Activated CD8-positive, alpha-beta memory T cell treated with anti-CD3 and anti-CD28 coated beads, Interleukin-2, amount 10 ng/mL, durations not matched to agents 7 days and 5 days (primary cell): ENCODE measurements at regions not wholly inside any gene's neighbourhood (a gene's known extent, or its start where the extent isn't known, plus 50 kb on each side); places are given as distances from the start of the nearest gene placed in this dataset.
"Not testable (repeated sequence)": the region's sequence is repeated elsewhere in the genome, so short reads cannot be mapped to it uniquely, and the experiment has no call there.

Experiments
- ATAC-seq: fragments of 150-1000 bp; cut with Tn5 transposase; one replicate; pipeline ENCODE4 v1.10.0; 2021; ENCODE audit warnings: moderate library complexity
- CTCF ChIA-PET: fragments of 350-600 bp; sonication (Branson Sonifier 250); formaldehyde crosslinking; loops from one replicate; lab custom pipeline; 2021; ENCODE audit warnings: antibody characterized with exemption; lab: Charles Lee
- DNase-seq: peaks from one replicate; pipeline ENCODE4 v3.0.0-alpha.2; 2020
- H3K27ac Mint-ChIP-seq: one replicate; pipeline ENCODE4 v1.8.0; 2021; ENCODE audit warnings: mild to moderate bottlenecking, mixed read lengths
- H3K27me3 Mint-ChIP-seq: one replicate; pipeline ENCODE4 v1.8.0; 2021; ENCODE audit warnings: mixed read lengths
- H3K36me3 Mint-ChIP-seq: one replicate; pipeline ENCODE4 v1.8.0; 2021; ENCODE audit warnings: mild to moderate bottlenecking, mixed read lengths
- H3K4me1 Mint-ChIP-seq: one replicate; pipeline ENCODE4 v1.8.0; 2021; ENCODE audit warnings: mixed read lengths
- H3K4me3 Mint-ChIP-seq: one replicate; pipeline ENCODE4 v1.8.0; 2021; ENCODE audit warnings: mild to moderate bottlenecking, moderate library complexity, mixed read lengths
- H3K9me3 Mint-ChIP-seq: one replicate; pipeline ENCODE4 v1.8.0; 2022; ENCODE audit warnings: low read depth, mixed read lengths

DNA sequence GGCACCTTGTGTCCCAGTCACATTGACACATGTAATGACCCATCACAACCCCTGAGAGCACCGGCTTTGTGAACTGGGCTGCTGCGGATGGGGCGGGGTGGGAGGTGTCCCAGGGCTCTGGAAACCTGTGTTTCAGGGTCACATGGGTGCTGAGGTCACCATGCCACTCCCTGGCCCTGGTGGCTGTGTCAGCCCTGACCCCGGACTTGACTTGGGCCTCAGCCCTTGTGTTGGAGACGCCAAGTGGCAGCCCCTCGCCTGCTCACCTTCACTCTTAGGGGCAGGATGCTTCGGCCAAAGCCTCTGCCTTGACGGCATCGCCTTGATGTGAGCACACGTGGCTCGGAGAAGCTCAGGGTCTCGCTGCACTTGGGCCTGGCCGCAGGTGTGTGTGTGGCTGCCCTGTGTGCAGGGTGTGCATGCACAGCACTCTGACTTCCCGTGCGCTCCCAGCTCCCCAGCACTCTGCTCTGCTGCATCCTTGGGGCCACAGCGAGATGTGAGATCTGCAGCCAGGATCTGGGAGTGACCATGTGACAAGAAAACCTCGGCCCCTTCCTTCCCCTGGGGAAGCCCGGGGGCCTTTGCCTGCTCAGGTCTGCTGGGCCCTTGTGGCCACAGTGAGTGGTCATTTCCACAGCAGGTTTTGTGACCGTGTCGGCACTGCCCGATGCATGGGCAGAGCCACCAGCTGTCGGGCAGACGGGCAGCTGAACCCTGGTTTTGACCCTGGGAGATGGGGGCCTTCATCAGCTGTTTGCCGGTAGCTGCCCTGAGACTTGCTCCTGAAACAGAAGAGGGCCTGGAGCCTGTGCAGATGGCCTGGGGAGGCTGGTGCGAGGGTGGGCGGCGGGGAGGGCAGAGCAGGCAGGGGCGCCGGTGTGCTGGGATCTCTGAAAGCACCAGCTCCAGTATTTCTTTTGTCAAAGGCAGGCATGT, 167.4 kb downstream of the KIF26A start:
- CTCF ChIA-PET = interaction anchor here (0.6 kb wide), 1 partner anchor 119 kb away, joined by 3 read pairs; no protein-coding TSS in a partner anchor
- H3K36me3 Mint-ChIP-seq = peaks cover 3% of the 10 kb centered on the region
- H3K9me3 Mint-ChIP-seq = peaks cover 3% of the 10 kb centered on the region
- H3K4me3 Mint-ChIP-seq = no peak overlapping the region
- ATAC-seq (no peak), DNase-seq (no peak)
- no peak overlapping the region for H3K27ac Mint-ChIP-seq
- peaks cover 2% of the 10 kb centered on the region for H3K4me1 Mint-ChIP-seq
- no peaks in the 10 kb centered on the region for H3K27me3 Mint-ChIP-seq

- ATAC-seq (no peak), DNase-seq (no peak)
- Mint-ChIP-seq H3K4me1 (no peaks in the 10 kb centered on the region), H3K27ac (no peak overlapping the region), H3K9me3 (no peaks in the 10 kb centered on the region), H3K4me3 (no peak overlapping the region), H3K27me3 (no peaks in the 10 kb centered on the region), H3K36me3 (no peaks in the 10 kb centered on the region)
- CTCF ChIA-PET = interaction anchor here (0.6 kb wide), 1 partner anchor 118 kb away, joined by 3 read pairs; no protein-coding TSS in a partner anchor
Observed at GRCh38 chr14:104306450-104307040, 168.2 kb downstream of the KIF26A start.

DNA sequence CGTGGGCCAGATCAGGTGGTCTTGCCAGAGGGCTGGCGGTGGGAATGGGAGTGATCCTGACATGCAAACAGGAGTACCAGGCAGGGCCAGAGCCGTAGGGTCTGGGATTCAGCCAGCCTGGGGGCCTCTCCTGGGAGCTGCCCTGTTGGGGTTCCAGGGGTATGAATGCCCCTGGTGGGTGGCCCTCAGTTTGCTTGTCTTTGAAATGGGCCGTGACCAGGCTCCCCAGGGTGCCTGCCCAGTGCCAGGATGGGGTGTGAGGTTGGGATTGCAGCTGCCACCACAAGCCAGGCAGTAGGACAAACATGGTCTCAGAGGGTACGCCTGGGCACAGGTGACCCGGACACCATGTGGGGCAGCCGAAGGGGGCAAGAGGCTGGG, 168.8 kb downstream of the KIF26A start:
- Mint-ChIP-seq H3K27ac (no peak overlapping the region), H3K27me3 (no peaks in the 10 kb centered on the region), H3K4me1 (no peaks in the 10 kb centered on the region), H3K9me3 (no peaks in the 10 kb centered on the region), H3K36me3 (no peaks in the 10 kb centered on the region), H3K4me3 (no peak overlapping the region)
- CTCF ChIA-PET = no interaction called here
- no peak for DNase-seq
- ATAC-seq = no peak

- no peaks in the 10 kb centered on the region for H3K27me3 Mint-ChIP-seq
- DNase-seq (no peak), ATAC-seq (no peak)
- no peak overlapping the region for H3K27ac Mint-ChIP-seq
- CTCF ChIA-PET = no interaction called here
- H3K4me3 Mint-ChIP-seq = no peak overlapping the region
- no peaks in the 10 kb centered on the region for H3K9me3 Mint-ChIP-seq
- no peaks in the 10 kb centered on the region for H3K4me1 Mint-ChIP-seq
- no peaks in the 10 kb centered on the region for H3K36me3 Mint-ChIP-seq
Observed at GRCh38 chr14:104307627-104308401, 169.4 kb downstream of the KIF26A start.

GRCh38 chr14:104308534-104308933, 170.1 kb downstream of the KIF26A start:
- CTCF ChIA-PET, H3K27ac Mint-ChIP-seq, H3K9me3 Mint-ChIP-seq: not testable (repeated sequence)

DNA sequence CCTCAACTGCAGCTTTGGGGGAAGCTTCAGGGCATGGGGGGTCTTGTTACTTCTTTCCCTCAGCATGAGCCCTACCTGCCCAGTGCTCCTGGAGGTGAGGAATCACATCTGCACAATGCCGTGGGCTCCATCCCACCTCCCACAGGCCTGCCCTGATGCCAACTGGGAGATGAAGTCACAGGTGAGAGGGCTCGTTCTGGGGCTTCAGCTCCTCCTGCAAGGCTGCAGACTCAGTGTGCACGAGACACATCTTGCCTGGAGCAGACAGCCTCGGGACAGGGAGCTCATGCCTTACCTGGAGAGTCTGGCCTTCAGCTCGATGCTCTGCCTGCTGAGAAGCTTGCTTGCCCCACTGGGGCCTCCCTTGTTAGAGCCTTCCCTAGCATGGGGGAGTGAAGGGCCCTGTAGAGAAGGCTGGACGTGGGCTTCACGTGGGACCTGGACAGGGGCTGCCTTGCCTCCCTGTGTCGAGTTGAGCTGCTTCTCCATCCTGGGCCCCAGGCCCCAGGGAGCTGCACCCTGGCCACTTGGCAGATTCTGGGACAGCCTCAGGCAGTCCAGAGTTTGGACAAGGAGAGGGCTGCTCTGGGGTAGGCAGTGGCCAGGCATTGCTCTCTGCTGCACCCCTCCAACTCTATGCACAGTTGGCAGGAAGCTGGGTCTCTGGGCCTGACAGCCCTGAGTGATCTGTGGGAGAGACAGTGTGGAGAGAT, 171.4 kb downstream of the KIF26A start:
- H3K4me1 Mint-ChIP-seq = no peaks in the 10 kb centered on the region
- no peak overlapping the region for H3K27ac Mint-ChIP-seq
- ATAC-seq (no peak), DNase-seq (no peak)
- no peaks in the 10 kb centered on the region for H3K27me3 Mint-ChIP-seq
- H3K4me3 Mint-ChIP-seq = no peak overlapping the region
- CTCF ChIA-PET = no interaction called here
- no peaks in the 10 kb centered on the region for H3K36me3 Mint-ChIP-seq
- H3K9me3 Mint-ChIP-seq = no peaks in the 10 kb centered on the region

More at GRCh38 chr14:104308534-104308933, 170.1 kb downstream of the KIF26A start:
- not testable (repeated sequence) for DNase-seq, H3K4me3 Mint-ChIP-seq, H3K27me3 Mint-ChIP-seq, H3K36me3 Mint-ChIP-seq, ATAC-seq, H3K4me1 Mint-ChIP-seq

GRCh38 chr14:104311358-104311757, 173.0 kb downstream of the KIF26A start:
- CTCF ChIA-PET = no interaction called here
- H3K4me3 Mint-ChIP-seq = no peak overlapping the region
- H3K27me3 Mint-ChIP-seq = no peaks in the 10 kb centered on the region
- H3K4me1 Mint-ChIP-seq = no peaks in the 10 kb centered on the region
- H3K27ac Mint-ChIP-seq = no peak overlapping the region
- no peak for ATAC-seq
- DNase-seq = no peak
- no peaks in the 10 kb centered on the region for H3K36me3 Mint-ChIP-seq
- no peaks in the 10 kb centered on the region for H3K9me3 Mint-ChIP-seq

DNA sequence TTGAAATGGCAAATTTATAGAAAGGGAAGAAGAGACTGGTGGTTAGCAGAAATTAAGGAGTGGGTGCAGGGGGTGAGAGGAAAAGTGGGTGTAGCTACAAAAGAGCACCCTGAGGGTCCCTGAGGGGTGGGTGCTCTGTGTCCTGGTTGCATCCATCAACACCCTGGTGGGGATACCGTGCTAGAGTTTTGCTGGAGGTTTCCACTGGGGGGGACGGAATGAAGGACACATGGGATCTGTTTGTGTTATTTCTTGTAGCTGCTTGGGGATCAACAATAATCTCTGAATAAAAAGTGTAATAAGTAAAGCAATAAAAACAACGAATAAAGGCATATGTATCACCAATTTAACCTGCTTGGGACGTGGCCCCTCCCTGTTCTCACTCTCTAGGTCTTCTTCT, 175.3 kb downstream of the KIF26A start:
- Mint-ChIP-seq H3K27me3 (no peaks in the 10 kb centered on the region), H3K4me1 (no peaks in the 10 kb centered on the region), H3K9me3 (no peaks in the 10 kb centered on the region), H3K27ac (no peak overlapping the region), H3K4me3 (no peak overlapping the region), H3K36me3 (no peaks in the 10 kb centered on the region)
- no peak for DNase-seq
- CTCF ChIA-PET = no interaction called here
- ATAC-seq = no peak

- H3K27ac Mint-ChIP-seq = no peak overlapping the region
- no peak overlapping the region for H3K4me3 Mint-ChIP-seq
- DNase-seq (no peak), ATAC-seq (no peak)
- no peaks in the 10 kb centered on the region for H3K27me3 Mint-ChIP-seq
- no peaks in the 10 kb centered on the region for H3K4me1 Mint-ChIP-seq
- H3K36me3 Mint-ChIP-seq = no peaks in the 10 kb centered on the region
- no peaks in the 10 kb centered on the region for H3K9me3 Mint-ChIP-seq
- CTCF ChIA-PET = no interaction called here
Observed at GRCh38 chr14:104314251-104314941, 176.0 kb downstream of the KIF26A start.

GRCh38 chr14:104315169-104315568, 176.8 kb downstream of the KIF26A start:
- no peaks in the 10 kb centered on the region for H3K9me3 Mint-ChIP-seq
- CTCF ChIA-PET = no interaction called here

GRCh38 chr14:104315625-104316024, 177.2 kb downstream of the KIF26A start:
- H3K4me1 Mint-ChIP-seq = no peaks in the 10 kb centered on the region
- H3K36me3 Mint-ChIP-seq = no peaks in the 10 kb centered on the region
- H3K4me3 Mint-ChIP-seq = no peak overlapping the region
- no peak for ATAC-seq
- CTCF ChIA-PET = no interaction called here
- no peaks in the 10 kb centered on the region for H3K9me3 Mint-ChIP-seq
- no peak overlapping the region for H3K27ac Mint-ChIP-seq
- no peak for DNase-seq
- no peaks in the 10 kb centered on the region for H3K27me3 Mint-ChIP-seq

More at GRCh38 chr14:104315169-104315568, 176.8 kb downstream of the KIF26A start:
- H3K27ac Mint-ChIP-seq = no peak overlapping the region
- H3K36me3 Mint-ChIP-seq = no peaks in the 10 kb centered on the region
- H3K27me3 Mint-ChIP-seq = no peaks in the 10 kb centered on the region
- no peak overlapping the region for H3K4me3 Mint-ChIP-seq
- DNase-seq (no peak), ATAC-seq (no peak)
- H3K4me1 Mint-ChIP-seq = no peaks in the 10 kb centered on the region

GRCh38 chr14:104316121-104316722, 177.8 kb downstream of the KIF26A start:
- ATAC-seq = no peak
- H3K36me3 Mint-ChIP-seq = no peaks in the 10 kb centered on the region

More at GRCh38 chr14:104316121-104316722, 177.8 kb downstream of the KIF26A start:
- DNase-seq = no peak
- H3K9me3 Mint-ChIP-seq = no peaks in the 10 kb centered on the region
- no peak overlapping the region for H3K4me3 Mint-ChIP-seq
- no peak overlapping the region for H3K27ac Mint-ChIP-seq
- no peaks in the 10 kb centered on the region for H3K4me1 Mint-ChIP-seq
- CTCF ChIA-PET = no interaction called here
- H3K27me3 Mint-ChIP-seq = no peaks in the 10 kb centered on the region
